Uterus (tissue), 3 donors: ENCODE measurements at regions not wholly inside any gene's neighbourhood (a gene's known extent, or its start where the extent isn't known, plus 50 kb on each side); places are given as distances from the start of the nearest gene placed in this dataset.

ENCODE experiments used
- DNase-seq, 2 donors: peaks; one replicate each; pipeline ENCODE4 v3.0.0-alpha.2; 2019 to 2020
- H3K27ac ChIP-seq, 2 donors: fragments of 200-600 bp; sonication (generic); 1 replicate in 1 of 2; 2 replicates in 1 of 2; pipeline ENCODE4 v1.5.1; 2016 to 2018
- H3K27me3 ChIP-seq, 2 donors: fragments of 200-600 bp; sonication (generic); one replicate each; pipeline ENCODE4 v1.5.1; 2018 to 2019; ENCODE audit warnings: control low read depth in 1 of 2
- H3K36me3 ChIP-seq, 2 donors: fragments of 200-600 bp; sonication (generic); one replicate each; pipeline ENCODE4 v1.5.1; 2019; ENCODE audit warnings: control low read depth in 1 of 2
- H3K4me1 ChIP-seq, 2 donors: fragments of 200-600 bp; sonication (generic); one replicate each; pipeline ENCODE4 v1.5.1; 2018 to 2019; ENCODE audit warnings: control low read depth in 1 of 2
- H3K4me3 ChIP-seq, 2 donors: fragments of 200-600 bp; sonication (generic); 1 replicate in 1 of 2; 2 replicates in 1 of 2; pipeline ENCODE4 v1.5.1; 2018 to 2019; ENCODE audit warnings: mild to moderate bottlenecking in 1 of 2
- H3K9me3 ChIP-seq, 2 donors: fragments of 200-600 bp; sonication (generic); one replicate each; pipeline ENCODE4 v1.5.1; 2019; ENCODE audit warnings: control low read depth in 1 of 2
- POLR2A ChIP-seq, 2 donors: fragments of 450-650 bp; IDR thresholded peaks; one replicate each; pipeline ENCODE4 v1.6.1; 2016; ENCODE audit warnings: antibody characterized with exemption in 2 of 2, mild to moderate bottlenecking in 1 of 2, moderate library complexity in 1 of 2
- intact Hi-C: fragments of 100-400 bp; cut with DNase I; formaldehyde crosslinking; loops from one replicate; pipeline ENCODE4 v1.15.1; 2023; ENCODE audit warnings: low total_unique reads
- TF ChIP-seq, protein P1 (sequence below), 4 experiments: fragments of 200-600 bp in 2 of 4; fragments of 450-650 bp in 2 of 4; sonication (generic) in 2 of 4; IDR thresholded peaks; one replicate each; pipeline ENCODE4 v1.5.1; 2016 to 2019; ENCODE audit warnings: antibody characterized with exemption in 4 of 4, mild to moderate bottlenecking in 2 of 4, moderate library complexity in 1 of 4
- donor health status: DM: yes; HTN: yes; CAD: no.

DNA sequence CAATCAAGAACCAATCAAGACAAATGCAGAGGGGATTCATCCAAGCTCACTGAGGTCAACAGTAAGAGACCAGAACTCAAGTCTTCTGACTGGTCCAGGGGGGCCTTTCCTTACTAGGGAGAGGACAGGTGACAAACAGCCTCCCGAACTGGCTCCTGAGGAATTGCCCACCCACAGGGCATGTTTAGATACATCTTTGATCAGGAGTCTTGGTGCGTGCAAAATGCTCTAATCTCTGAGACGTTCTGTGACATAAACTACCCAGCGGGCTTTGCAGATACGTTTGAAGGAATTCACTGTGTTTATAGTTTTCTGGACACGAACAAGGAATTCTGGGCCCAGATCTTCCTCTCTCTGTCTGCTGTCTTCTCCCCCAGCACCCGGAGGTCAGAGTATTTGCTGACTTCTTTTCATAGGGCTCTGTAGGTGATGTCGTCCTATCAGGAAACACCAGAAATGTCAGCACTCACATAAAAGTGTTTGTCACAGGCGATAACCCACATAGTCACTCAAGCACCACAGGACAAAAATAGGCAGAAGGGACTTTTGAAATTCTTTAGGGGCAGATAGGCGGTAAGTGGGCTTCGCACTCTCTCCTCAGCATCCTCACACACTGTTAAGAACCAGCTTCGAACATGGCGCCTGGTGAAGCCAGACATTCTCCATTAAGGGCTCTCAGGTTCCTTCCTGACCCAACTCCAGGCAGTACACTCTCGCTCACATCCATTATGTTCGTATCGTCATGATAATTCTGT lies 349.0 kb downstream of the CYRIA start:
- Histone ChIP-seq H3K4me1 (no peaks in the 10 kb centered on the region), H3K36me3 (no peaks in the 10 kb centered on the region), H3K4me3 (no peak overlapping the region), H3K9me3 (no peaks in the 10 kb centered on the region), H3K27ac (no peak overlapping the region), H3K27me3 (no peaks in the 10 kb centered on the region)
- no peak for DNase-seq
- TF ChIP-seq POLR2A (IDR thresholded peaks at IDR 0.05): no peak
- TF ChIP-seq, protein P1, sequence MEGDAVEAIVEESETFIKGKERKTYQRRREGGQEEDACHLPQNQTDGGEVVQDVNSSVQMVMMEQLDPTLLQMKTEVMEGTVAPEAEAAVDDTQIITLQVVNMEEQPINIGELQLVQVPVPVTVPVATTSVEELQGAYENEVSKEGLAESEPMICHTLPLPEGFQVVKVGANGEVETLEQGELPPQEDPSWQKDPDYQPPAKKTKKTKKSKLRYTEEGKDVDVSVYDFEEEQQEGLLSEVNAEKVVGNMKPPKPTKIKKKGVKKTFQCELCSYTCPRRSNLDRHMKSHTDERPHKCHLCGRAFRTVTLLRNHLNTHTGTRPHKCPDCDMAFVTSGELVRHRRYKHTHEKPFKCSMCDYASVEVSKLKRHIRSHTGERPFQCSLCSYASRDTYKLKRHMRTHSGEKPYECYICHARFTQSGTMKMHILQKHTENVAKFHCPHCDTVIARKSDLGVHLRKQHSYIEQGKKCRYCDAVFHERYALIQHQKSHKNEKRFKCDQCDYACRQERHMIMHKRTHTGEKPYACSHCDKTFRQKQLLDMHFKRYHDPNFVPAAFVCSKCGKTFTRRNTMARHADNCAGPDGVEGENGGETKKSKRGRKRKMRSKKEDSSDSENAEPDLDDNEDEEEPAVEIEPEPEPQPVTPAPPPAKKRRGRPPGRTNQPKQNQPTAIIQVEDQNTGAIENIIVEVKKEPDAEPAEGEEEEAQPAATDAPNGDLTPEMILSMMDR (IDR thresholded peaks at IDR 0.05): no peak
- intact Hi-C loops: no loop called here

GRCh38 chr2:16315908-16316307 lies 349.7 kb downstream of the CYRIA start:
- H3K27me3 ChIP-seq: no peaks in the 10 kb centered on the region
- no peaks in the 10 kb centered on the region for H3K36me3 ChIP-seq
- no peak overlapping the region for H3K27ac ChIP-seq
- DNase-seq: no peak
- H3K4me1 ChIP-seq: no peaks in the 10 kb centered on the region
- H3K4me3 ChIP-seq: no peak overlapping the region
- TF ChIP-seq, protein P1 (IDR thresholded peaks at IDR 0.05): no peak
- no peak for TF ChIP-seq POLR2A (IDR thresholded peaks at IDR 0.05)
- no peaks in the 10 kb centered on the region for H3K9me3 ChIP-seq
- intact Hi-C loops: no loop called here

DNA sequence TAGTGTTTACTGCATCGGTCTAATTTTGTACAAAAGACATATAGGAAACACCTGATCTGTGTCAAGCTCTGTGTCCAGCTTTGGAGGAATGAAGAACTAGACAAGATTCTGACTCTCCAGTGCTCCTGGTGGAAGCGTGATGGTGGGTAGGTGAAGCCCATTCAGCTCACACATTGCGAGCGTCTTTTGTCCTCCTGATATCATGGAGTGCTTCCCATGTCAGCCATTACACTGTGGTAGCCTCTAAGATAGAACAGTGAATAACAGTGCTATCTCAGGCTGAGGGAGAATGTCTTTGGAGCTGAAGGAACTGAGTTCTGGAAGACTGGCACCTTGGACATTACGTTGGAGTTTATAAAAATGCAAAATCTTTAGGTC lies 350.2 kb downstream of the CYRIA start:
- intact Hi-C loops: no loop called here
- Histone ChIP-seq H3K36me3 (no peaks in the 10 kb centered on the region), H3K27ac (no peak overlapping the region), H3K27me3 (no peaks in the 10 kb centered on the region), H3K4me3 (no peak overlapping the region), H3K9me3 (no peaks in the 10 kb centered on the region), H3K4me1 (no peaks in the 10 kb centered on the region)
- no peak for DNase-seq
- TF ChIP-seq, protein P1 (IDR thresholded peaks at IDR 0.05): no peak
- TF ChIP-seq POLR2A (IDR thresholded peaks at IDR 0.05): no peak

- no peak for DNase-seq
- Histone ChIP-seq H3K9me3 (no peaks in the 10 kb centered on the region), H3K27ac (no peak overlapping the region), H3K27me3 (no peaks in the 10 kb centered on the region), H3K4me3 (no peak overlapping the region), H3K36me3 (no peaks in the 10 kb centered on the region), H3K4me1 (no peaks in the 10 kb centered on the region)
- intact Hi-C loops: no loop called here
- TF ChIP-seq, protein P1 (IDR thresholded peaks at IDR 0.05): no peak
- no peak for TF ChIP-seq POLR2A (IDR thresholded peaks at IDR 0.05)
Measured at GRCh38 chr2:16314691-16315457, 350.8 kb downstream of the CYRIA start.

GRCh38 chr2:16314001-16314400 lies 351.6 kb downstream of the CYRIA start:
- Histone ChIP-seq H3K4me1 (no peaks in the 10 kb centered on the region), H3K4me3 (no peak overlapping the region), H3K27ac (no peak overlapping the region), H3K27me3 (no peaks in the 10 kb centered on the region), H3K9me3 (no peaks in the 10 kb centered on the region), H3K36me3 (no peaks in the 10 kb centered on the region)
- intact Hi-C loops: no loop called here
- DNase-seq: no peak
- TF ChIP-seq, protein P1 (IDR thresholded peaks at IDR 0.05): no peak
- no peak for TF ChIP-seq POLR2A (IDR thresholded peaks at IDR 0.05)
